ENCODE measurements at regions not wholly inside any gene's neighbourhood (a gene's known extent, or its start where the extent isn't known, plus 50 kb on each side); places are given as distances from the start of the nearest gene placed in this dataset.
A peak's percentile ranks its signal among the peaks of the same experiment; 100 is the strongest.
"Not testable (repeated sequence)": the region's sequence is repeated elsewhere in the genome, so short reads cannot be mapped to it uniquely, and the experiment has no call there.

- not testable (repeated sequence) for H3K4me3 Mint-ChIP-seq; H3K4me1 Mint-ChIP-seq; H3K36me3 ChIP-seq (ENCODE audit: control insufficient read depth, insufficient read depth, low read length); H3K36me3 Mint-ChIP-seq; H3K27me3 ChIP-seq (ENCODE audit: control insufficient read depth, insufficient read depth, low read length); H3K27ac ChIP-seq (ENCODE audit: insufficient read depth, low read length, poor library complexity, severe bottlenecking); H3K4me3 ChIP-seq (ENCODE audit: low read depth, low read length); H3K9me3 ChIP-seq (ENCODE audit: control insufficient read depth in 2 of 2, low read length in 2 of 2); H3K9me3 Mint-ChIP-seq; H3K27ac Mint-ChIP-seq; H3K27me3 Mint-ChIP-seq; H3K4me1 ChIP-seq (ENCODE audit: control insufficient read depth, insufficient read depth, low read length, poor library complexity, severe bottlenecking); DNase-seq
- ATAC-seq (ENCODE audit: low read depth in 2 of 2) = peak; percentile 22 to 48
Observed at GRCh38 chr14:19337232-19338059, 96.7 kb downstream of the POTEG start.

DNA sequence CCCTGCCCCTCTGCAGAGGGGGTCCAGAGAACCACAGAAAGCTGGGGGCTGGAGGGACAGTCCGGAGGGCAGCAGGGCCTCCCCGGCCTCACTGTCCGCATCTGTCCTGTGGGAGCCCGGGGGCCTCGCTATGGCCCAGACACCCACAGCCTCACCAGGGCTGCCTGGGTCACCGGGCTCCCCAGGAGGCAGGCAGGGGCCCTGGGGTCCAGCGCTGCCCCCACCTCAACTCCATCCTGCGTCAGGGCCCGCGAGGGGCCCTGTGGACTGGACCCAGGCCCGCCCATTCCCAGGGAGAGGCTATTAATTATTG lies 96.1 kb downstream of the POTEG start:
- H3K27ac Mint-ChIP-seq; H3K4me3 ChIP-seq (ENCODE audit: low read depth, low read length); H3K4me1 Mint-ChIP-seq; H3K9me3 Mint-ChIP-seq; H3K36me3 ChIP-seq (ENCODE audit: control insufficient read depth, insufficient read depth, low read length); H3K27me3 Mint-ChIP-seq; ATAC-seq (ENCODE audit: low read depth in 2 of 2); H3K27ac ChIP-seq (ENCODE audit: insufficient read depth, low read length, poor library complexity, severe bottlenecking); H3K4me1 ChIP-seq (ENCODE audit: control insufficient read depth, insufficient read depth, low read length, poor library complexity, severe bottlenecking); H3K27me3 ChIP-seq (ENCODE audit: control insufficient read depth, insufficient read depth, low read length); DNase-seq; H3K36me3 Mint-ChIP-seq; H3K4me3 Mint-ChIP-seq; H3K9me3 ChIP-seq (ENCODE audit: control insufficient read depth in 2 of 2, low read length in 2 of 2): not testable (repeated sequence)

DNA sequence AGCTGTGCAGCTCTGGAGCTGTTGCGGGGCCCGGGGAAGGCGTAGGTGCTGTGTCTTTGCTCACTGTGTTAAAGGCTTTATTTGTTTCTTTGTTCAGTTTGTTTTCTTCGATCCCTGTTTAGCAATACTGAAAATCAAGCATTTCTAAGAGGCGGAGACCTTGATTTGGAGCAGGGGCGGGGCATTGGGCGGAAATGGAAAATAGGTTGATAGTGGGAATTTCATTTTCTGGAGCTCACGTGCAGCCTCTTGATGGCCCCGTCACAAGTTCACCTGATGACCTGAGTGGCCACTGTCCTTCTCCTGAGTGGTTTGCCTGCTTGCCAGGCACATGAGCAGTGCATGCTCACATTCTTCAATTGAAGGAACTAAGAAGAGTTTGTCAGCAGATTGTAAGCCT lies 93.2 kb downstream of the POTEG start:
- not testable (repeated sequence) for H3K4me1 Mint-ChIP-seq; H3K4me3 ChIP-seq (ENCODE audit: low read depth, low read length); H3K9me3 Mint-ChIP-seq; H3K4me1 ChIP-seq (ENCODE audit: control insufficient read depth, insufficient read depth, low read length, poor library complexity, severe bottlenecking); DNase-seq; H3K27me3 Mint-ChIP-seq; H3K27me3 ChIP-seq (ENCODE audit: control insufficient read depth, insufficient read depth, low read length); H3K36me3 Mint-ChIP-seq; H3K4me3 Mint-ChIP-seq; H3K27ac Mint-ChIP-seq; H3K9me3 ChIP-seq (ENCODE audit: control insufficient read depth in 2 of 2, low read length in 2 of 2); H3K36me3 ChIP-seq (ENCODE audit: control insufficient read depth, insufficient read depth, low read length); H3K27ac ChIP-seq (ENCODE audit: insufficient read depth, low read length, poor library complexity, severe bottlenecking); ATAC-seq (ENCODE audit: low read depth in 2 of 2)

DNA sequence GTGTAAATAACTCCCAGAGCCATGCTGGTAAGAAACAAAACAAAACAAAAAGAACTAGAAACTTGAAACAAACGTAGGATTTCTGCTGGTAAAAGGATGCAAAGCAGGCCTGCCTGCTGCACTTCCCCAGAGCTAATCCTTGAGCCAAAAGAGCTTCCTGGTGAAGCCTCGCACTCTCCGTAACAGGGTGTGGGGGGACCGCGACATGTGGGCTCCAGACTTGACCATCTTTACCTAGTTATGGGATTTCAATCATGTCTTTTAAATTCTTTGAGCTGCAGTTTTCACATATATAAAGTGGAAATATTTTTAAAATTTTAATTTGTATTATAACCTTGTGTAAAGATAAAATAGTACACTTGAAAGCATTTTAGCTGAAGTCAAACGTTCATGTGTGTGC lies 92.5 kb downstream of the POTEG start:
- not testable (repeated sequence) for H3K36me3 Mint-ChIP-seq; H3K27ac ChIP-seq (ENCODE audit: insufficient read depth, low read length, poor library complexity, severe bottlenecking); H3K4me3 Mint-ChIP-seq; H3K9me3 ChIP-seq (ENCODE audit: control insufficient read depth in 2 of 2, low read length in 2 of 2); H3K36me3 ChIP-seq (ENCODE audit: control insufficient read depth, insufficient read depth, low read length); H3K9me3 Mint-ChIP-seq; H3K4me1 ChIP-seq (ENCODE audit: control insufficient read depth, insufficient read depth, low read length, poor library complexity, severe bottlenecking); H3K4me1 Mint-ChIP-seq; H3K27ac Mint-ChIP-seq; H3K27me3 ChIP-seq (ENCODE audit: control insufficient read depth, insufficient read depth, low read length); ATAC-seq (ENCODE audit: low read depth in 2 of 2); DNase-seq; H3K27me3 Mint-ChIP-seq; H3K4me3 ChIP-seq (ENCODE audit: low read depth, low read length)

GRCh38 chr14:19344261-19344660 lies 89.9 kb downstream of the POTEG start:
- H3K4me1 ChIP-seq (ENCODE audit: control insufficient read depth, insufficient read depth, low read length, poor library complexity, severe bottlenecking); H3K4me3 ChIP-seq (ENCODE audit: low read depth, low read length); H3K9me3 Mint-ChIP-seq; H3K27me3 ChIP-seq (ENCODE audit: control insufficient read depth, insufficient read depth, low read length); H3K27ac ChIP-seq (ENCODE audit: insufficient read depth, low read length, poor library complexity, severe bottlenecking); H3K27me3 Mint-ChIP-seq; DNase-seq; H3K9me3 ChIP-seq (ENCODE audit: control insufficient read depth in 2 of 2, low read length in 2 of 2); ATAC-seq (ENCODE audit: low read depth in 2 of 2); H3K4me3 Mint-ChIP-seq; H3K27ac Mint-ChIP-seq; H3K4me1 Mint-ChIP-seq; H3K36me3 ChIP-seq (ENCODE audit: control insufficient read depth, insufficient read depth, low read length); H3K36me3 Mint-ChIP-seq: not testable (repeated sequence)

GRCh38 chr14:19344689-19345088 lies 89.5 kb downstream of the POTEG start:
- H3K27me3 Mint-ChIP-seq; H3K4me1 Mint-ChIP-seq; H3K27ac ChIP-seq (ENCODE audit: insufficient read depth, low read length, poor library complexity, severe bottlenecking); H3K9me3 ChIP-seq (ENCODE audit: control insufficient read depth in 2 of 2, low read length in 2 of 2); H3K27me3 ChIP-seq (ENCODE audit: control insufficient read depth, insufficient read depth, low read length); H3K36me3 ChIP-seq (ENCODE audit: control insufficient read depth, insufficient read depth, low read length); DNase-seq; H3K36me3 Mint-ChIP-seq; H3K4me1 ChIP-seq (ENCODE audit: control insufficient read depth, insufficient read depth, low read length, poor library complexity, severe bottlenecking); H3K4me3 ChIP-seq (ENCODE audit: low read depth, low read length); H3K9me3 Mint-ChIP-seq; H3K4me3 Mint-ChIP-seq; H3K27ac Mint-ChIP-seq: not testable (repeated sequence)
- peak in 1 of 2 donors; percentile 35 for ATAC-seq (ENCODE audit: low read depth in 2 of 2)

GRCh38 chr14:19345298-19345911 lies 88.7 kb downstream of the POTEG start:
- not testable (repeated sequence) for DNase-seq; H3K4me3 Mint-ChIP-seq; H3K9me3 ChIP-seq (ENCODE audit: control insufficient read depth in 2 of 2, low read length in 2 of 2); H3K27ac Mint-ChIP-seq; H3K4me1 Mint-ChIP-seq; H3K4me1 ChIP-seq (ENCODE audit: control insufficient read depth, insufficient read depth, low read length, poor library complexity, severe bottlenecking); H3K27ac ChIP-seq (ENCODE audit: insufficient read depth, low read length, poor library complexity, severe bottlenecking); H3K36me3 ChIP-seq (ENCODE audit: control insufficient read depth, insufficient read depth, low read length); H3K36me3 Mint-ChIP-seq; H3K27me3 ChIP-seq (ENCODE audit: control insufficient read depth, insufficient read depth, low read length); ATAC-seq (ENCODE audit: low read depth in 2 of 2); H3K4me3 ChIP-seq (ENCODE audit: low read depth, low read length); H3K27me3 Mint-ChIP-seq; H3K9me3 Mint-ChIP-seq

- not testable (repeated sequence) for H3K4me3 ChIP-seq (ENCODE audit: low read depth, low read length); H3K36me3 ChIP-seq (ENCODE audit: control insufficient read depth, insufficient read depth, low read length); H3K4me3 Mint-ChIP-seq; H3K4me1 ChIP-seq (ENCODE audit: control insufficient read depth, insufficient read depth, low read length, poor library complexity, severe bottlenecking); H3K4me1 Mint-ChIP-seq; H3K27me3 Mint-ChIP-seq; H3K36me3 Mint-ChIP-seq; H3K27ac Mint-ChIP-seq; H3K27ac ChIP-seq (ENCODE audit: insufficient read depth, low read length, poor library complexity, severe bottlenecking); H3K9me3 Mint-ChIP-seq; H3K27me3 ChIP-seq (ENCODE audit: control insufficient read depth, insufficient read depth, low read length); H3K9me3 ChIP-seq (ENCODE audit: control insufficient read depth in 2 of 2, low read length in 2 of 2); DNase-seq
- peak in 1 of 2 donors; percentile 18 for ATAC-seq (ENCODE audit: low read depth in 2 of 2)
Observed at GRCh38 chr14:19346074-19346480, 88.1 kb downstream of the POTEG start.

All from CD4-positive, CD25-positive, alpha-beta regulatory T cell (primary cell).